AG04450 (cell line): ENCODE measurements at regions not wholly inside any gene's neighbourhood (a gene's known extent, or its start where the extent isn't known, plus 50 kb on each side); places are given as distances from the start of the nearest gene placed in this dataset.
A peak's percentile ranks its signal among the peaks of the same experiment; 100 is the strongest.

Experiments used
- CTCF ChIA-PET: fragments of 300-600, 350-600 bp; formaldehyde crosslinking; extraction: SDS; loops from one replicate; lab custom pipeline; 2022; ENCODE audit warnings: antibody characterized with exemption, inconsistent platforms; lab: Charles Lee
- POLR2A ChIA-PET: fragments of 350-600 bp; formaldehyde crosslinking; extraction: SDS; loops from one replicate; lab custom pipeline; 2021; ENCODE audit warnings: antibody characterized with exemption, inconsistent platforms; lab: Yijun Ruan, JAX
- DNase-seq: peaks from one replicate; pipeline ENCODE4 v3.0.0-alpha.2; 2011; ENCODE audit warnings: low read depth, low spot score
- H3K27ac ChIP-seq: one replicate; pipeline ENCODE4 v1.5.1; 2012; ENCODE audit warnings: low read depth, low read length, control low read depth
- H3K27me3 ChIP-seq: one replicate; pipeline ENCODE4 v1.6.0; 2012; ENCODE audit warnings: low read length; ENCODE audit not compliant: control insufficient read depth, insufficient read depth
- H3K4me3 ChIP-seq: 2 replicates; pipeline ENCODE4 v1.5.1; 2011; ENCODE audit warnings: mild to moderate bottlenecking, low read depth, low read length, control low read depth
- H3K9me3 ChIP-seq: 2 replicates; pipeline ENCODE4 v1.5.1; 2012; ENCODE audit warnings: low read length; ENCODE audit not compliant: control insufficient read depth, insufficient read depth
- TF ChIP-seq, protein P1 (sequence below): IDR thresholded peaks from 2 replicates; pipeline ENCODE4 v1.5.1; 2011; ENCODE audit warnings: low read depth, low read length, control low read depth, inconsistent platforms

DNA sequence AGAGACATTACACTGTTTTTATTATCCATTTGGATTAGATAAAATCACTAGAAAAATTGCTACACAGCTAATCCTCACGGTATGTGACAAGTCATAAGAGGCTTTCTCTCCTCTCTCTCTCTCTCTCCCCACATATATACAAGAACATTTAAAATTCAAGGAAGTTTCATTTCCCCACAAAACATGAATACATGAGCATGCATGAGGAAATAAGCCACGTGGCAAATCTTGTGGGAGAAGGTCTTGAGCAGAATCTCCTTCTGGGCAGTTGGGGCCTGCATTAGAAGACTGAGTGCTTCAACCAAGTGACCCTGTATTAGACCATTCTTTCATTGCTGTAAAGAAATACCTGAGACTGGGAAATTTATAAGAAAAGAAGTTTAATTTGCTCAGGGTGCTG lies 1313.1 kb downstream of the MRPL39 start:
- ChIA-PET CTCF (no interaction called here), POLR2A (no interaction called here)
- no peak for DNase-seq
- Histone ChIP-seq H3K27ac (no peak overlapping the region), H3K9me3 (no peaks in the 10 kb centered on the region), H3K4me3 (no peak overlapping the region), H3K27me3 (no peaks in the 10 kb centered on the region)
- TF ChIP-seq, protein P1, sequence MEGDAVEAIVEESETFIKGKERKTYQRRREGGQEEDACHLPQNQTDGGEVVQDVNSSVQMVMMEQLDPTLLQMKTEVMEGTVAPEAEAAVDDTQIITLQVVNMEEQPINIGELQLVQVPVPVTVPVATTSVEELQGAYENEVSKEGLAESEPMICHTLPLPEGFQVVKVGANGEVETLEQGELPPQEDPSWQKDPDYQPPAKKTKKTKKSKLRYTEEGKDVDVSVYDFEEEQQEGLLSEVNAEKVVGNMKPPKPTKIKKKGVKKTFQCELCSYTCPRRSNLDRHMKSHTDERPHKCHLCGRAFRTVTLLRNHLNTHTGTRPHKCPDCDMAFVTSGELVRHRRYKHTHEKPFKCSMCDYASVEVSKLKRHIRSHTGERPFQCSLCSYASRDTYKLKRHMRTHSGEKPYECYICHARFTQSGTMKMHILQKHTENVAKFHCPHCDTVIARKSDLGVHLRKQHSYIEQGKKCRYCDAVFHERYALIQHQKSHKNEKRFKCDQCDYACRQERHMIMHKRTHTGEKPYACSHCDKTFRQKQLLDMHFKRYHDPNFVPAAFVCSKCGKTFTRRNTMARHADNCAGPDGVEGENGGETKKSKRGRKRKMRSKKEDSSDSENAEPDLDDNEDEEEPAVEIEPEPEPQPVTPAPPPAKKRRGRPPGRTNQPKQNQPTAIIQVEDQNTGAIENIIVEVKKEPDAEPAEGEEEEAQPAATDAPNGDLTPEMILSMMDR = no peak

DNA sequence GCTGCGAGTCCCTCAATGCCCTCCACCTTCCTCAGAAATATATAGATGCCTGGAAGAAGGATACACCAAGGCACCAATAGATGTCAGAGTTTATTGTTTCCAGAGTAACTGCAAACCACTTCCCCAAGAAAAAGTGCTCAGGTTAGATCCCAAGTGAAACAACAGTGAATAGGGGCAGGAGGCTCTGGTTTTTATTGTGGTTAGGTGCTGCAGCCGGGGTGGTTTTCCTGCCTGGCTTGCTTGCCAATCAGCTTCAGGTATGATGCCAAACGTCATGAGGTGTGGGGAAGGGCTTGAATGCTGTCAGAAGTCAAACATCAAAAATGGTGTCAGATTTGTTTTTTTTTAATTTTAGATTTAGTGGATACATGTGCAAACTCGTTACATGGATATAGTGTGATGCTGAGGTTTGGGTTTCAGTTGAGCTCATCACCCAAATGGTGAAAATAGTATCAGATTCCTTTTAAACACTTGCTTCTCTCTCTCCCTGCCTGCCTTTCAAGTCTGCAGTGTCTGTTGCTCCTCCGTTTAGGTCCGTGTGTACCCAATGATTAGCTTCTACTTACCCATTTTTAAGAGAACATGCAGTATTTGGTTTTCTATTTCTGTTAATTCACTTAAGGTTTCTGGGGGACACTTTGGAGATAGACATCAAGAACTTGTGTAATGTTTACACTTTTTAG lies 1317.0 kb downstream of the MRPL39 start:
- DNase-seq = no peak
- H3K9me3 ChIP-seq = no peaks in the 10 kb centered on the region
- ChIA-PET POLR2A (no interaction called here), CTCF (no interaction called here)
- no peak overlapping the region for H3K4me3 ChIP-seq
- no peaks in the 10 kb centered on the region for H3K27me3 ChIP-seq
- no peak overlapping the region for H3K27ac ChIP-seq
- TF ChIP-seq, protein P1 = no peak

DNA sequence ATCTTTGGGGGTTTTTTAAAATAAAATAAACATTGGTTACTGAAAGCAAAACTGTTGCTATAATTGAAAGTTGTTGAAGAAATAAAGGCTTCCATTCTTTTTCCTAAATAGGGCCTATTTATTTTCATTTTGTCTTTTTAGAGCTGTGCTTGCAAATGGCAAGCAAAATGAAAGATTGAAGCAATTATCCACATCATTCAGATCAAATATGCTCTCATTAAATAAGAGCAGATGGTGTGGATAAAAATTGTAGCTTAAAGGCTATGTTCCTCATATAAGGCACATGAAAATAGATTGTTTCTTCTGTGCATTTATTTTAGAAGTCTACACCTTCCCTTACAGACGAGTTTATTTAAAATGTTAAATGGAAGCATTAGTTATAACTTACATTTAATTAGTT lies 1317.7 kb downstream of the MRPL39 start:
- DNase-seq = no peak
- H3K27ac ChIP-seq = no peak overlapping the region
- ChIA-PET CTCF (no interaction called here), POLR2A (no interaction called here)
- TF ChIP-seq, protein P1 = no peak
- no peaks in the 10 kb centered on the region for H3K9me3 ChIP-seq
- no peaks in the 10 kb centered on the region for H3K27me3 ChIP-seq
- H3K4me3 ChIP-seq = no peak overlapping the region

DNA sequence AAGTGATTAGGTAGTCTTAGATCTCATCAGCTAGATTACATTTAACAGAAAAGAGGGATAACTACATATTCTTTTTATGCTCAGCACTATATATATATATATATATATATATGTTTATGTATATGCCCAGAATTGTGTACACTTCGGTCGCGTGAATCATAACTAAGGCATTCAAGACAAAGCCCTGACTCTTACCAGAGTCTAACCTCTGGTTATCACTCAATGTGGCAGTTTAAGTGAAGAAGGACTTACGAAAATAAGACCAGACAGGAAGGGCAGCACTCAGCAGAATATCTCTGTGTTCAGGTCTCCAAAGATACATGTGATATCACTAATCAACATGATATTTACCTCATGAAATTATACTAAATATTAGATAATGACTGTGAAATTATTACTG lies 1326.7 kb downstream of the MRPL39 start:
- POLR2A ChIA-PET = no interaction called here
- Histone ChIP-seq H3K27me3 (no peaks in the 10 kb centered on the region), H3K4me3 (no peak overlapping the region), H3K27ac (no peak overlapping the region), H3K9me3 (no peaks in the 10 kb centered on the region)
- DNase-seq = peak; percentile 55
- CTCF ChIA-PET = no interaction called here
- TF ChIP-seq, protein P1 = no peak

DNA sequence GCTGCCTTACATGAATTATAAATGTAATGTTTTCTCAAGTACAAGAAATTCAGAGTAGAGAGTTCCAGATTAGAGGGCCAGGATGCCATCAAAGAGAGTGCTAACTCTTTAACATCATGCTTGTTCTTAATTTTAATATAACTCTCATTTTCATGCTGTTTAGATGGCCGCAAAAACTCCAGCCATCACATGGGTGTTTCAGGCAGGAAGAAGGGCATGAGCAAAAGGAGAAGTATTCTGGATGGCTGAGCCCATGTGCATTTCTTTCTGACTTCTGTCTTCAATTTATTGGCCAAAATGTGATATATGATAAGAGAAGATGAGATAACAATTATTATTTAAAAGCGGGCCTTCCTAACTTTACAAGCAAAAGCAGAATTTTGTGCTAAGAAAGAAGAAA lies 1328.6 kb downstream of the MRPL39 start:
- ChIA-PET POLR2A (no interaction called here), CTCF (no interaction called here)
- DNase-seq = no peak
- H3K4me3 ChIP-seq = no peak overlapping the region
- TF ChIP-seq, protein P1 = no peak
- H3K9me3 ChIP-seq = no peaks in the 10 kb centered on the region
- H3K27me3 ChIP-seq = no peaks in the 10 kb centered on the region
- no peak overlapping the region for H3K27ac ChIP-seq
